T1000 (cell line): ENCODE measurements at regions not wholly inside any gene's neighbourhood (a gene's known extent, or its start where the extent isn't known, plus 50 kb on each side); places are given as distances from the start of the nearest gene placed in this dataset.

Experiments used
- DNase-seq: peaks from one replicate; lab custom pipeline; 2025; ENCODE audit warnings: mixed read lengths; lab: John Stamatoyannopoulos, UW

- no peak for DNase-seq
Observed at GRCh38 chr5:17761326-17761725, 127.1 kb downstream of the TAF11L14 start.

GRCh38 chr5:17763301-17763700 is 129.0 kb downstream of the TAF11L14 start:
- DNase-seq = no peak

GRCh38 chr5:17766031-17766430 is 131.8 kb downstream of the TAF11L14 start:
- DNase-seq = no peak

- DNase-seq = no peak
Observed at GRCh38 chr5:17769277-17769676, 135.0 kb downstream of the TAF11L14 start.

DNA sequence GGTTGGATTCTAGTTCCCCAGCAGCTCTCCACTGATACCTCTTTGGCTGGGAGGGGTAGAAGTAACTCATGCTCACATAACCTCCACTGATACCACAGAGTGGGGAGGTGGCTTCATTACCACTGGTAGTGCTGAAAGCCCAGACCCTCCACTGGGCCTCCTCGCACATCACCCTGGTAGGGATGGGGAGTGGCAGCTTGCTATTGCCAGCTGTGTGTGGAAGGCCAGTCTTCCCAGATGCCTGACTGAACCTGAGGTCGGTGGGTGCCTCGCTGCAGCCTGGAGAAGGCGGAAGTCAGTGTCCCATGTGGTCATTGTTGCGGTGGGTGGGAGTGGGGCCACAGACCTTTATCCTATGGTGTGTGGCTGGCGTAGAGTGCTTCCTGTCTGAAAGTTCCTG is 138.0 kb downstream of the TAF11L14 start:
- no peak for DNase-seq

DNA sequence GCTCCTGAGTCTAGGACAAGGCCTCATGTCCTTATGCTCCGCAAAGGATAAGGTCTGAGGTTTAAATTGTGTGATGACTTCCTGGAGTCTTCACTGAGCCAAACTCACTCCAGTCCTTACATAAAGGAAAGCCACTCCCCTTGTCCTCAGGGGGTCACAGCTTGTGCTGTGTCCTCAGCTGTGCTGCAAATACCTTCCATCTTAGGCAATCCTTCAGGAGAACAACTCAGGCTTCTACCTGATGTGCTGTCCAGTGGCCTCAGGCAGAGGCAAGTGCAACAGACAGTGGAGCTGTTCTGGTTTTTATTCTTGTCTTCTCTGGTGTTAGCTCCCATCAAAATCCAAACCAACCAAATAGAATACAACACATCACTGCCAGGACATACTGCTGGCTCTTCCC is 151.5 kb downstream of the TAF11L14 start:
- no peak for DNase-seq

DNA sequence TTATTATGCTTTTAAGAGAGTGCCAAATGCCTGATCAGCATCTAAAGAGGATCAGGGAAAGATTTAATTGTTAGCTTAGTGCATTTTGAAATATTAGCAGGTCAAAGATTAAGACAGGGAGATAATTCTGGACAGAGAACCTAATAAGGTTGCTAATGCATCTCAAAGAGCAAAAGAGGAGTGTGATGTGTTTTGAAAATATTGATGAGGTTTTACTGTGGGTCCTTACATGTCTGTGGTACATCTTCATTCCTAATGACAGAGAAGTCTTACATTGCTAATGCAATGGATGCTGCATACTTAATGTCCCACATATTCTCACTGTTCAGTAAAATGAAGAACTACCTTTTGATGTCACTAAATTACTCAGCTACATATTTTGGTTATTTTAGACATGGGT is 154.1 kb downstream of the TAF11L14 start:
- DNase-seq = no peak

- no peak for DNase-seq
Observed at GRCh38 chr5:17794201-17794600, 159.9 kb downstream of the TAF11L14 start.

DNA sequence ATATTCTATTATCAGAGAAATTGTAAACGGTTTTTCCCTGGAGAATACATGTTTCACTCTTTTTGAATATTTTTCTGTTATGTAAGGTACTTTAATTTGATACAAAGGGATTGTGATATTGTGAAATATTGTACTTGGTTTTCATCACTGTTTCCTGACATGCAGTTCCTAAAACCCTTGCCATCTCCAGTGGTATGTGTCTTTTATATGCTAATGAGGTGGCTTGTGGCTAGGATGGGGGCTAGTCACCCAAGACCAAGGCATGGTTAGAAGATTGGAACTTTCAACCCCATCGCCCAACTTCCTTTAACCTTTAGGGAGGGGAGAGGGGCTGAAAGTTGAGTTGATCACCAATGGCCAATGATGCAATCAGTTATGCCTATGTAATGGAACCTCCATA is 160.6 kb downstream of the TAF11L14 start:
- DNase-seq = no peak

GRCh38 chr5:17796142-17796541 is 161.9 kb downstream of the TAF11L14 start:
- no peak for DNase-seq

DNA sequence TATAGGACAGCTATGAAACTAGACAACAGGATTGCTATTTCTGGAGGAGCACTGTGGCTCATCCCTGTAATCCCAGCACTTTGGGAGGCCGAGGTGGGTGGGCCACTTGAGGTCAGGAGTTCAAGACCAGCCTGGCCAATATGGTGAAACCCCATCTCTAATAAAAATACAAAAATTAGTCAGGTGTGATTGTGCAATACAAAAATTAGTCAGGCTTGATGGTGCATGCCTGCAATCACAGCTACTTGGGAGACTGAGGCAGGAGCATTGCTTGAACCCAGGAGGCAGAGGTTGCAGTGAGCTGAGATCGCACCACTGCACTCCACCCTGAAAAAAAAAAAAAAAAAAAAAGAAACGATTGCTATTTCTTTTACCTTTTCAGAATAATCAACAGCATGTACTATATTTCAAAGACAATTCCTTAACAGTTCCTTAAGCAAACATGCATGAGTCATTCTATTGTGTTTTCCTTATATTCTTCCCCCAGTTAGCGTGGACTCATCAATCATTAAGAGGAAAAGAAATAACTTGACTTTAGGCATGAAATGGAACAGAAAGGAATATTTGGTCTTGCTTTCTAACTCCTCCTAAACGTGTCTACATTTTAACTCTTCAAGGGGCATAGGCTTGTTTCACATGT is 162.6 kb downstream of the TAF11L14 start:
- DNase-seq = no peak

DNA sequence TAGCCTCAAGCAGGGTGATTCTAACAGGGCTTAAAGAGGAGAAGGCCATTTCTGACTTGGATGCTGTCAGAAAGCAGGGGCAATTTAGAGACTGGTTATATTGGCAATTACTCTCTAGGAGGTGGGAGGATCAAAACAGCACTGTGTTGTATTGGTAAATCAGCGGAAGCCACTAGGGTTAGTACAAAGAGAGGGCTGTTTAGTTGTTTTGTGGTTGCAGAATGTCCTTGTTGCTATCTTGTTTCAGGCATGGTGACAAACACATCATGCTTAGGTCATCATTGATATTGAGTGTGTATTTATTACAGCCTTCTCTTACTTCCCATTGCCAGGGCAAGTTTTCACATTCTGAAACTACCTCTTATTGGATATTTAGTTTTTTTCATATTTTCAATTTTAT is 165.3 kb downstream of the TAF11L14 start:
- DNase-seq = no peak

GRCh38 chr5:17801595-17801994 is 167.3 kb downstream of the TAF11L14 start:
- DNase-seq = no peak

DNA sequence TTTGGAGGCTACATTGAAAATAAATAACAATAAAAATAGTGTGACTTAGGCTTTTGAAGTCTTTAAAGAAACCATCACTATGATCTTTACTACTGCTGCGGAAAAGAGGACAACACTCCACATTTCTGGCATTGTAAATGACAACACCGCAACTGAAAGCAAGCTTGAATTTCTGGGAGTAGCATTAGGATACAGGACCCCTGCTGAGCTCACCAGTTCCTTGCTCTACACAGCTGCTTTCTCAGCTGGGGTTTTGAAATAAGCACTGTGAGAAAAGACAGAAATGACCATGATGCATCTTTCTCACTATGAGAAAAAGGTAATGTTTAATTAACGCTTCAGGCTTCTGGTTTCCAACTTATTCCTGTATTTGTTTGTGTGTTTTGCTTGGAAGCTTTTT is 168.0 kb downstream of the TAF11L14 start:
- DNase-seq = no peak

- DNase-seq = no peak
Observed at GRCh38 chr5:17803971-17804370, 169.7 kb downstream of the TAF11L14 start.

DNA sequence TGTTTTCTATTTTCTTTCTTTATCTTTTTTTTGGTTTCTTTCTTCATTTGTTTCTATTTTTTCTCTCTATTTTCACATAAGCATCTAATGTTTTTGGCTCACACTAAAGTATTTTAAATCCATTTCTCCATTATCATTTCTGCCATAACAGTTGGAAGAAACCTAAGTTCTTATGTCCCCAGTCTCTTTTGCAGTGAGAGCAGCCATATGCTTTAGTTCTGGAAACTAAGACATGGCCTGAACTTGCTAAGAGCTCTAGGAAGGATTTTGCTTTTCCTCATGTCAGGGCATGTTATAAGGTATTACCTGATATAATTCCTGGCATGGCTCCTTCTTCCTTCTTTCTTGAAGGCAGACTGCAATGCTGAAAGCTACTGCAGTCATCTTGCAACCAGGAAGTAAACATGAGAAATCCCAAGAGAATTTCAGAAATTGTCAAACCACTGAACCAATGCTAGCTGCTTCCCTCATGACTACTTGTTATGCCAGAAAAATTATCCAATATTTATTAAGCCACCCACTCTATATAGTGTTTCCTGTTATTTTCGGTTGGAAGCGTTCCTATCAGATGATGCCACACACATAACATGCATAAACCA is 171.1 kb downstream of the TAF11L14 start:
- DNase-seq = no peak

DNA sequence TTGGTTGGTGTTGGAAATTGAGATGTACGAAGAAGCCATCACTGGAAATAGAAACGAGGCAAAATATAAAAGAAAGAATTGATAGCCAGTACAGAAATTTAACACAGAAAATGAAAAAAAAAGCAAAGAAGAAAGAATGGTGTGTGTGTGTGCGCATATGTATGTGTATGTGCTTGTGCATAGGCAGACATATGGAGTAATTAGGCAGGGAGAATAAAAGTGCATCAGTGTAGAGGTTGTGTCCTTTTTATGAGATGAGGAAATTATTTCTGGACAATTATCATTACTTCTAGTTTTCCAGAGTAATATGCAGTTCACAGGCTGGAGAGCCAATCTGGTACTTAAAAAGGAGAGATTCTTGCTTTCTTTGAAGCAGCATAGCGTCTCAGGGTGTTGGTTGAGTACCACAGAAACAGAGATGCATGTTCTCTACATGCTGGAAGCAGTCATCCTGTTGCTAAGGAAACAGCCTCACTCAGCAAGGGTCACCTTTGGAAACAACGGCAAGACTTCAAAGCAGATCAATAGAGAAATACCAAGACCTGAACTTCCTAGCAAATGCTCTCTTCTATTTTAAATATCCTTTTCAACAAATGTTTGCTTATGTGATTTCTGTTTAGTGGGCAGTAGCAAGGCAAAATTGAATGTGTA is 172.7 kb downstream of the TAF11L14 start:
- DNase-seq = no peak

GRCh38 chr5:17808566-17808965 is 174.3 kb downstream of the TAF11L14 start:
- DNase-seq = no peak

DNA sequence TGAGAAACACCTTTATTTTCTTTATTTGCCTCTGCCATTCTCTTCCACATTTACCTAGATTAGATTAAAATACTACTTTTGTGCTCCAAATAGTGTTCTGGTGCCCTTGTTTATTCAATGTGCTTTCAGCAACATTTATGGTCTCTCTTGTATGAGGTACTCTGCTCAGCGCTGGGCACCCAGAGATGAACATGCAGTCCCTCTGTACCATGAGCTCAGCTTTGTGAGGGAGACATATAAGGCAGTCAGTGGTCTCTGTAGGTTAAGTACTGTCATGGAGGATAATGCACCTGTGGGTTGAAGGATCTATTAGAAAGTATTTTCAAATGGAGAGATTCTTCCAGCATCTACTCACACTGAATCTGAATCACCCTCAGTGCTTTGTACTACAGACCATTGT is 176.5 kb downstream of the TAF11L14 start:
- no peak for DNase-seq

- DNase-seq = no peak
Observed at GRCh38 chr5:17813214-17813613, 179.0 kb downstream of the TAF11L14 start.

- DNase-seq = no peak
Observed at GRCh38 chr5:17816505-17816904, 182.2 kb downstream of the TAF11L14 start.

GRCh38 chr5:17816944-17817343 is 182.7 kb downstream of the TAF11L14 start:
- DNase-seq = no peak

- no peak for DNase-seq
Observed at GRCh38 chr5:17817990-17818389, 183.7 kb downstream of the TAF11L14 start.

GRCh38 chr5:17819783-17820182 is 185.5 kb downstream of the TAF11L14 start:
- no peak for DNase-seq
